GM23338 (cell line): ENCODE measurements at regions not wholly inside any gene's neighbourhood (a gene's known extent, or its start where the extent isn't known, plus 50 kb on each side); places are given as distances from the start of the nearest gene placed in this dataset.

Source experiments
- ATAC-seq: fragments of 200-7000 bp; cut with Tn5 transposase; 3 replicates; pipeline ENCODE4 v1.9.1; 2020
- DNase-seq: peaks from one replicate; pipeline ENCODE4 v3.0.0-alpha.2; 2015; ENCODE audit warnings: low spot score
- H2AFZ ChIP-seq: fragments of 200-600 bp; sonication (generic); 2 replicates; pipeline ENCODE4 v1.8.0; 2016; ENCODE audit warnings: antibody characterized with exemption, mild to moderate bottlenecking, moderate library complexity
- H3F3A ChIP-seq: fragments of 200-600 bp; sonication (generic); replicated peaks from 2 replicates; pipeline ENCODE4 v1.8.0; 2017; ENCODE audit warnings: antibody characterized with exemption, mixed run types, low read depth
- H3K27ac ChIP-seq: fragments of 200-600 bp; sonication (generic); 2 replicates; pipeline ENCODE4 v1.6.1; 2016; ENCODE audit warnings: low read depth
- H3K27me3 ChIP-seq: fragments of 200-600 bp; sonication (generic); 2 replicates; pipeline ENCODE4 v1.8.0; 2016; ENCODE audit warnings: mild to moderate bottlenecking, mixed run types, moderate library complexity; ENCODE audit not compliant: insufficient read depth
- H3K36me3 ChIP-seq: fragments of 200-600 bp; sonication (generic); 2 replicates; pipeline ENCODE4 v1.8.0; 2016; ENCODE audit warnings: mild to moderate bottlenecking; ENCODE audit not compliant: insufficient read depth
- H3K4me1 ChIP-seq: fragments of 200-600 bp; sonication (generic); 2 replicates; pipeline ENCODE4 v1.8.0; 2016; ENCODE audit warnings: mild to moderate bottlenecking, moderate library complexity; ENCODE audit not compliant: insufficient read depth
- H3K4me2 ChIP-seq: fragments of 200-600 bp; sonication (generic); 2 replicates; pipeline ENCODE4 v1.7.1; 2017; ENCODE audit warnings: mixed run types
- H3K4me3 ChIP-seq: fragments of 200-600 bp; sonication (generic); 2 replicates; pipeline ENCODE4 v1.6.1; 2016; ENCODE audit warnings: mixed run types
- H3K79me2 ChIP-seq: fragments of 200-600 bp; sonication (generic); replicated peaks from 2 replicates; pipeline ENCODE4 v1.8.0; 2017; ENCODE audit warnings: mild to moderate bottlenecking; ENCODE audit not compliant: insufficient read depth
- H3K9me2 ChIP-seq: fragments of 200-600 bp; sonication (generic); 2 replicates; pipeline ENCODE4 v1.8.0; 2017; ENCODE audit not compliant: insufficient read depth
- H4K20me1 ChIP-seq: fragments of 200-600 bp; sonication (generic); replicated peaks from 2 replicates; pipeline ENCODE4 v1.8.0; 2017; ENCODE audit warnings: mild to moderate bottlenecking; ENCODE audit not compliant: insufficient read depth
- H3K27ac Mint-ChIP-seq: 2 replicates; pipeline ENCODE4 v1.8.0; 2020; ENCODE audit warnings: inconsistent platforms, mild to moderate bottlenecking, moderate library complexity, mixed read lengths
- H3K27me3 Mint-ChIP-seq: 3 replicates; pipeline ENCODE4 v1.8.0; 2022; ENCODE audit warnings: low read depth, mild to moderate bottlenecking, moderate library complexity, mixed read lengths, inconsistent platforms; ENCODE audit not compliant: insufficient read depth, poor library complexity
- H3K36me3 Mint-ChIP-seq: 3 replicates; pipeline ENCODE4 v1.8.0; 2021; ENCODE audit warnings: low read depth, mild to moderate bottlenecking, inconsistent platforms, moderate library complexity, mixed read lengths
- H3K4me1 Mint-ChIP-seq: 3 replicates; pipeline ENCODE4 v1.8.0; 2020; ENCODE audit warnings: mild to moderate bottlenecking, inconsistent platforms, mixed read lengths
- H3K4me3 Mint-ChIP-seq: 3 replicates; pipeline ENCODE4 v1.8.0; 2021; ENCODE audit warnings: moderate library complexity, mild to moderate bottlenecking, inconsistent platforms, mixed read lengths
- H3K9me3 Mint-ChIP-seq: 3 replicates; pipeline ENCODE4 v1.8.0; 2020; ENCODE audit warnings: moderate library complexity, mild to moderate bottlenecking, inconsistent platforms, mixed read lengths
- CREB1 ChIP-seq: fragments of 250-450 bp; sonication (Bioruptor Pico); IDR thresholded peaks from 2 replicates; pipeline ENCODE4 v1.5.0; 2020; ENCODE audit warnings: low read depth, mild to moderate bottlenecking, moderate library complexity
- EZH2phosphoT487 ChIP-seq: fragments of 200-600 bp; sonication (generic); IDR thresholded peaks from one replicate; pipeline ENCODE4 v1.8.1; 2018; ENCODE audit warnings: antibody characterized with exemption; ENCODE audit not compliant: unreplicated experiment
- JUNB ChIP-seq: IDR thresholded peaks from one replicate; pipeline ENCODE4 v1.6.1; 2016; ENCODE audit warnings: antibody characterized with exemption; ENCODE audit not compliant: unreplicated experiment
- STAT1 ChIP-seq: IDR thresholded peaks from one replicate; pipeline ENCODE4 v1.6.1; 2016; ENCODE audit warnings: antibody characterized with exemption; ENCODE audit not compliant: unreplicated experiment
- ZNF331 ChIP-seq: fragments of 250-450 bp; sonication (Bioruptor Pico); IDR thresholded peaks from 2 replicates; pipeline ENCODE4 v1.5.0; 2020; ENCODE audit warnings: low read depth, mild to moderate bottlenecking, moderate library complexity
- TF ChIP-seq, protein P1 (sequence below), 2 experiments: fragments of 200-600 bp in 1 of 2; sonication (generic) in 1 of 2; conservative IDR thresholded peaks; 2 replicates each; pipeline versions ENCODE4 v1.5.1 to v1.6.1; 2016 to 2017; ENCODE audit warnings: antibody characterized with exemption in 2 of 2, low read depth in 2 of 2, mild to moderate bottlenecking in 2 of 2, moderate library complexity in 1 of 2
- TF ChIP-seq, protein P2 (sequence below): fragments of 250-450 bp; sonication (Bioruptor Pico); IDR thresholded peaks from 2 replicates; pipeline ENCODE4 v1.5.0; 2020; ENCODE audit warnings: mild to moderate bottlenecking, moderate library complexity
- TF ChIP-seq, protein P3 (sequence below): IDR thresholded peaks from one replicate; pipeline ENCODE4 v1.6.1; 2018; ENCODE audit warnings: antibody characterized with exemption; ENCODE audit not compliant: unreplicated experiment

DNA sequence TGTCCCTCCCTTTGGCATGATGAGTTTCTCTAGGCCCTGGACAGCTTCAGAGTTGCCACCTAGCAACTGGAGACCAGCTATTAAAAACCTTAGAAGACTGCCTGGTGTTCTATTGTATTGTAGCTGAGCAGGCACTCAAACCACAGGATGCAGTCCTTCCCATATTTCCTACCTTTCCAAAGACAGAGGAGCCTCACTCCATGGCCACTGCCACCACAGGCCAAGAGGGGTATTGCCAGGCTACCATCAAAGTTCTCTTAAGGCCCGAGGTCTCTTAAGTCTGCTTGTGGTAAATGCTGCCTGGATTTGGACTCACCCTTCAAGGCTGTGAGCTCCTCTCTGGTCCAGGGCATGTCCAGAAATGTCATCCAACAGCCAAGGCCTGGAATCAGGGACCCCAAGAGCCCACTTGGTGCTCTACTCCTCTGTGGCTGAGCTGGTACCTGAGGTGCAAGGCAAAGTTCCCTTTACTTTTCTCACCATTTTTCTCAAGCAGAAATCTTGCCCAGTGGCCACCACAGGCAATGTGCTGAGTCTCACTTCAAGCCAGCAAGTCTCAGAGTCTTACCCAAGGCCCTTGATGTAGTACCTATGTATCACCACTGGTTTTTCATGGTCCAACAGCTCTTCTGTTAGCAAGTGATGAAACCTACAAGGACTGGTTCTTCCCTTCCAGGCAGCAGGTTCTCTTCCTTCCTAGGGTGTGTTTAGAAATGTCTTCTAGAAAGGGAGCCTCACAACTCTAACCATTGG is 269.4 kb downstream of the AMY1C start:
- H3K4me2 ChIP-seq: no peak overlapping the region
- H3K27me3 Mint-ChIP-seq: no peaks in the 10 kb centered on the region
- DNase-seq: peak; percentile 16
- H3K36me3 Mint-ChIP-seq: no peaks in the 10 kb centered on the region
- no peak overlapping the region for H2AFZ ChIP-seq
- H3K4me1 Mint-ChIP-seq: no peaks in the 10 kb centered on the region
- no peak overlapping the region for H3K4me3 Mint-ChIP-seq
- no peaks in the 10 kb centered on the region for H3K27me3 ChIP-seq
- no peaks in the 10 kb centered on the region for H3K36me3 ChIP-seq
- no peaks in the 10 kb centered on the region for H3K9me3 Mint-ChIP-seq
- TF ChIP-seq, protein P1, sequence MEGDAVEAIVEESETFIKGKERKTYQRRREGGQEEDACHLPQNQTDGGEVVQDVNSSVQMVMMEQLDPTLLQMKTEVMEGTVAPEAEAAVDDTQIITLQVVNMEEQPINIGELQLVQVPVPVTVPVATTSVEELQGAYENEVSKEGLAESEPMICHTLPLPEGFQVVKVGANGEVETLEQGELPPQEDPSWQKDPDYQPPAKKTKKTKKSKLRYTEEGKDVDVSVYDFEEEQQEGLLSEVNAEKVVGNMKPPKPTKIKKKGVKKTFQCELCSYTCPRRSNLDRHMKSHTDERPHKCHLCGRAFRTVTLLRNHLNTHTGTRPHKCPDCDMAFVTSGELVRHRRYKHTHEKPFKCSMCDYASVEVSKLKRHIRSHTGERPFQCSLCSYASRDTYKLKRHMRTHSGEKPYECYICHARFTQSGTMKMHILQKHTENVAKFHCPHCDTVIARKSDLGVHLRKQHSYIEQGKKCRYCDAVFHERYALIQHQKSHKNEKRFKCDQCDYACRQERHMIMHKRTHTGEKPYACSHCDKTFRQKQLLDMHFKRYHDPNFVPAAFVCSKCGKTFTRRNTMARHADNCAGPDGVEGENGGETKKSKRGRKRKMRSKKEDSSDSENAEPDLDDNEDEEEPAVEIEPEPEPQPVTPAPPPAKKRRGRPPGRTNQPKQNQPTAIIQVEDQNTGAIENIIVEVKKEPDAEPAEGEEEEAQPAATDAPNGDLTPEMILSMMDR (conservative IDR thresholded peaks at IDR 0.05; ENCODE audit: low read depth in 2 of 2): 0 out of 4 replicates have a peak, but pooled peaks of 1 of the 2 experiments have one; percentile 4
- TF ChIP-seq JUNB: no peak
- H3K4me3 ChIP-seq: no peak overlapping the region
- no peak overlapping the region for H3K27ac ChIP-seq
- no peaks in the 10 kb centered on the region for H3F3A ChIP-seq
- no peaks in the 10 kb centered on the region for H3K4me1 ChIP-seq
- no peaks in the 10 kb centered on the region for H4K20me1 ChIP-seq
- ATAC-seq: peak; percentile 54
- no peaks in the 10 kb centered on the region for H3K79me2 ChIP-seq
- H3K9me2 ChIP-seq: 0 out of 2 replicates have a peak, but pooled peaks cover 2% of the 10 kb centered on the region
- no peak overlapping the region for H3K27ac Mint-ChIP-seq

DNA sequence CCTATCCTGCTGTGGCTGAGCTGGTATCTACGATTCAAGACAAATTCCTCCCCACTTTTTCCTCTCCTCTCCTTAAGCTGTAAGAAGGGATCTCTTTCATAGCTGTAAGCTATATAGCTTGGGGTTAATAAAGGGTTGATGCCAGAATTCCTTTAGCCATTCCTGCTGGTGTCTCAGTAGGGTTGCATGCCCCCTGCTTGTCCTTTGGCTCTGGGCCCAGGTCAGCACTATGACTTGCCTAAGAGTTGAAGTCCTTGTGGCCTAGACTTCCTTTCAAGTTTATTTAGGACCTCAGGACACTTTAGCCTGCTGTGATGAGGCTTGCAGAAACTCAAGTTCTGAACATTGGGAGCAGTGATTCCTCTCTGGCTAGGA is 270.0 kb downstream of the AMY1C start:
- Mint-ChIP-seq H3K4me3 (no peak overlapping the region), H3K27ac (no peak overlapping the region), H3K4me1 (no peaks in the 10 kb centered on the region), H3K9me3 (no peaks in the 10 kb centered on the region), H3K36me3 (no peaks in the 10 kb centered on the region), H3K27me3 (no peaks in the 10 kb centered on the region)
- H3K79me2 ChIP-seq: no peaks in the 10 kb centered on the region
- H3K27me3 ChIP-seq: no peaks in the 10 kb centered on the region
- no peaks in the 10 kb centered on the region for H3F3A ChIP-seq
- DNase-seq (no peak), ATAC-seq (no peak)
- H3K9me2 ChIP-seq: 0 out of 2 replicates have a peak, but pooled peaks cover 2% of the 10 kb centered on the region
- H4K20me1 ChIP-seq: no peaks in the 10 kb centered on the region
- no peak overlapping the region for H2AFZ ChIP-seq
- H3K4me1 ChIP-seq: no peaks in the 10 kb centered on the region
- no peaks in the 10 kb centered on the region for H3K36me3 ChIP-seq
- H3K27ac ChIP-seq: no peak overlapping the region
- no peak overlapping the region for H3K4me2 ChIP-seq
- H3K4me3 ChIP-seq: no peak overlapping the region
- TF ChIP-seq ZNF331 (CRISPR knock-in tag) (no peak), EZH2phosphoT487 (no peak), JUNB (no peak), CREB1 (CRISPR knock-in tag) (no peak), STAT1 (no peak)
- TF ChIP-seq, protein P2, sequence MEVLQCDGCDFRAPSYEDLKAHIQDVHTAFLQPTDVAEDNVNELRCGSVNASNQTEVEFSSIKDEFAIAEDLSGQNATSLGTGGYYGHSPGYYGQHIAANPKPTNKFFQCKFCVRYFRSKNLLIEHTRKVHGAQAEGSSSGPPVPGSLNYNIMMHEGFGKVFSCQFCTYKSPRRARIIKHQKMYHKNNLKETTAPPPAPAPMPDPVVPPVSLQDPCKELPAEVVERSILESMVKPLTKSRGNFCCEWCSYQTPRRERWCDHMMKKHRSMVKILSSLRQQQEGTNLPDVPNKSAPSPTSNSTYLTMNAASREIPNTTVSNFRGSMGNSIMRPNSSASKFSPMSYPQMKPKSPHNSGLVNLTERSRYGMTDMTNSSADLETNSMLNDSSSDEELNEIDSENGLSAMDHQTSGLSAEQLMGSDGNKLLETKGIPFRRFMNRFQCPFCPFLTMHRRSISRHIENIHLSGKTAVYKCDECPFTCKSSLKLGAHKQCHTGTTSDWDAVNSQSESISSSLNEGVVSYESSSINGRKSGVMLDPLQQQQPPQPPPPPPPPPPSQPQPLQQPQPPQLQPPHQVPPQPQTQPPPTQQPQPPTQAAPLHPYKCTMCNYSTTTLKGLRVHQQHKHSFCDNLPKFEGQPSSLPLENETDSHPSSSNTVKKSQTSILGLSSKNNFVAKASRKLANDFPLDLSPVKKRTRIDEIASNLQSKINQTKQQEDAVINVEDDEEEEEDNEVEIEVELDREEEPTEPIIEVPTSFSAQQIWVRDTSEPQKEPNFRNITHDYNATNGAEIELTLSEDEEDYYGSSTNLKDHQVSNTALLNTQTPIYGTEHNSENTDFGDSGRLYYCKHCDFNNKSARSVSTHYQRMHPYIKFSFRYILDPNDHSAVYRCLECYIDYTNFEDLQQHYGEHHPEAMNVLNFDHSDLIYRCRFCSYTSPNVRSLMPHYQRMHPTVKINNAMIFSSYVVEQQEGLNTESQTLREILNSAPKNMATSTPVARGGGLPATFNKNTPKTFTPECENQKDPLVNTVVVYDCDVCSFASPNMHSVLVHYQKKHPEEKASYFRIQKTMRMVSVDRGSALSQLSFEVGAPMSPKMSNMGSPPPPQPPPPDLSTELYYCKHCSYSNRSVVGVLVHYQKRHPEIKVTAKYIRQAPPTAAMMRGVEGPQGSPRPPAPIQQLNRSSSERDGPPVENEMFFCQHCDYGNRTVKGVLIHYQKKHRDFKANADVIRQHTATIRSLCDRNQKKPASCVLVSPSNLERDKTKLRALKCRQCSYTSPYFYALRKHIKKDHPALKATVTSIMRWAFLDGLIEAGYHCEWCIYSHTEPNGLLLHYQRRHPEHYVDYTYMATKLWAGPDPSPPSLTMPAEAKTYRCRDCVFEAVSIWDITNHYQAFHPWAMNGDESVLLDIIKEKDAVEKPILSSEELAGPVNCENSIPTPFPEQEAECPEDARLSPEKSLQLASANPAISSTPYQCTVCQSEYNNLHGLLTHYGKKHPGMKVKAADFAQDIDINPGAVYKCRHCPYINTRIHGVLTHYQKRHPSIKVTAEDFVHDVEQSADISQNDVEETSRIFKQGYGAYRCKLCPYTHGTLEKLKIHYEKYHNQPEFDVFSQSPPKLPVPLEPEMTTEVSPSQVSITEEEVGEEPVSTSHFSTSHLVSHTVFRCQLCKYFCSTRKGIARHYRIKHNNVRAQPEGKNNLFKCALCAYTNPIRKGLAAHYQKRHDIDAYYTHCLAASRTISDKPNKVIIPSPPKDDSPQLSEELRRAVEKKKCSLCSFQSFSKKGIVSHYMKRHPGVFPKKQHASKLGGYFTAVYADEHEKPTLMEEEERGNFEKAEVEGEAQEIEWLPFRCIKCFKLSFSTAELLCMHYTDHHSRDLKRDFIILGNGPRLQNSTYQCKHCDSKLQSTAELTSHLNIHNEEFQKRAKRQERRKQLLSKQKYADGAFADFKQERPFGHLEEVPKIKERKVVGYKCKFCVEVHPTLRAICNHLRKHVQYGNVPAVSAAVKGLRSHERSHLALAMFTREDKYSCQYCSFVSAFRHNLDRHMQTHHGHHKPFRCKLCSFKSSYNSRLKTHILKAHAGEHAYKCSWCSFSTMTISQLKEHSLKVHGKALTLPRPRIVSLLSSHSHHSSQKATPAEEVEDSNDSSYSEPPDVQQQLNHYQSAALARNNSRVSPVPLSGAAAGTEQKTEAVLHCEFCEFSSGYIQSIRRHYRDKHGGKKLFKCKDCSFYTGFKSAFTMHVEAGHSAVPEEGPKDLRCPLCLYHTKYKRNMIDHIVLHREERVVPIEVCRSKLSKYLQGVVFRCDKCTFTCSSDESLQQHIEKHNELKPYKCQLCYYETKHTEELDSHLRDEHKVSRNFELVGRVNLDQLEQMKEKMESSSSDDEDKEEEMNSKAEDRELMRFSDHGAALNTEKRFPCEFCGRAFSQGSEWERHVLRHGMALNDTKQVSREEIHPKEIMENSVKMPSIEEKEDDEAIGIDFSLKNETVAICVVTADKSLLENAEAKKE (CRISPR knock-in tag): no peak
- TF ChIP-seq, protein P3, sequence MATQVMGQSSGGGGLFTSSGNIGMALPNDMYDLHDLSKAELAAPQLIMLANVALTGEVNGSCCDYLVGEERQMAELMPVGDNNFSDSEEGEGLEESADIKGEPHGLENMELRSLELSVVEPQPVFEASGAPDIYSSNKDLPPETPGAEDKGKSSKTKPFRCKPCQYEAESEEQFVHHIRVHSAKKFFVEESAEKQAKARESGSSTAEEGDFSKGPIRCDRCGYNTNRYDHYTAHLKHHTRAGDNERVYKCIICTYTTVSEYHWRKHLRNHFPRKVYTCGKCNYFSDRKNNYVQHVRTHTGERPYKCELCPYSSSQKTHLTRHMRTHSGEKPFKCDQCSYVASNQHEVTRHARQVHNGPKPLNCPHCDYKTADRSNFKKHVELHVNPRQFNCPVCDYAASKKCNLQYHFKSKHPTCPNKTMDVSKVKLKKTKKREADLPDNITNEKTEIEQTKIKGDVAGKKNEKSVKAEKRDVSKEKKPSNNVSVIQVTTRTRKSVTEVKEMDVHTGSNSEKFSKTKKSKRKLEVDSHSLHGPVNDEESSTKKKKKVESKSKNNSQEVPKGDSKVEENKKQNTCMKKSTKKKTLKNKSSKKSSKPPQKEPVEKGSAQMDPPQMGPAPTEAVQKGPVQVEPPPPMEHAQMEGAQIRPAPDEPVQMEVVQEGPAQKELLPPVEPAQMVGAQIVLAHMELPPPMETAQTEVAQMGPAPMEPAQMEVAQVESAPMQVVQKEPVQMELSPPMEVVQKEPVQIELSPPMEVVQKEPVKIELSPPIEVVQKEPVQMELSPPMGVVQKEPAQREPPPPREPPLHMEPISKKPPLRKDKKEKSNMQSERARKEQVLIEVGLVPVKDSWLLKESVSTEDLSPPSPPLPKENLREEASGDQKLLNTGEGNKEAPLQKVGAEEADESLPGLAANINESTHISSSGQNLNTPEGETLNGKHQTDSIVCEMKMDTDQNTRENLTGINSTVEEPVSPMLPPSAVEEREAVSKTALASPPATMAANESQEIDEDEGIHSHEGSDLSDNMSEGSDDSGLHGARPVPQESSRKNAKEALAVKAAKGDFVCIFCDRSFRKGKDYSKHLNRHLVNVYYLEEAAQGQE: no peak
